GM12892 (cell line): ENCODE measurements at regions not wholly inside any gene's neighbourhood (a gene's known extent, or its start where the extent isn't known, plus 50 kb on each side); places are given as distances from the start of the nearest gene placed in this dataset.

Experiments used
- POLR2AphosphoS5 ChIP-seq: IDR thresholded peaks from 2 replicates; pipeline ENCODE4 v1.6.1; 2011; ENCODE audit warnings: low read depth, low read length, control low read depth
- TAF1 ChIP-seq: IDR thresholded peaks from 2 replicates; pipeline ENCODE4 v1.6.1; 2011; ENCODE audit warnings: low read depth, mild to moderate bottlenecking, control low read depth, low read length, borderline replicate concordance

GRCh38 chr1:5643360-5644107 lies 348.7 kb downstream of the NPHP4 start:
- TF ChIP-seq POLR2AphosphoS5: no peak
- TF ChIP-seq TAF1: no peak
